Neural progenitor cell (in vitro differentiated cells): ENCODE measurements at regions not wholly inside any gene's neighbourhood (a gene's known extent, or its start where the extent isn't known, plus 50 kb on each side); places are given as distances from the start of the nearest gene placed in this dataset.

Experiments used
- DNase-seq: peaks from one replicate; pipeline ENCODE4 v3.0.0-alpha.2; 2016; ENCODE audit warnings: low spot score
- H2AFZ ChIP-seq: fragments of 200-600 bp; sonication (generic); replicated peaks from 2 replicates; pipeline ENCODE4 v1.6.1; 2016; ENCODE audit warnings: antibody characterized with exemption
- H3F3A ChIP-seq: fragments of 200-600 bp; sonication (generic); 2 replicates; pipeline ENCODE4 v1.6.1; 2016; ENCODE audit warnings: antibody characterized with exemption, low read depth
- H3K27ac ChIP-seq: fragments of 200-600 bp; sonication (generic); 2 replicates; pipeline ENCODE4 v1.5.1; 2016; ENCODE audit warnings: mild to moderate bottlenecking
- H3K27me3 ChIP-seq: fragments of 200-600 bp; sonication (generic); 2 replicates; pipeline ENCODE4 v1.6.1; 2016; ENCODE audit warnings: mild to moderate bottlenecking, moderate library complexity
- H3K36me3 ChIP-seq: fragments of 200-600 bp; sonication (generic); 2 replicates; pipeline ENCODE4 v1.5.1; 2016
- H3K4me1 ChIP-seq: fragments of 200-600 bp; sonication (generic); 2 replicates; pipeline ENCODE4 v1.6.1; 2016; ENCODE audit warnings: mixed run types
- H3K4me2 ChIP-seq: fragments of 200-600 bp; sonication (generic); 2 replicates; pipeline ENCODE4 v1.6.1; 2016
- H3K4me3 ChIP-seq: fragments of 200-600 bp; sonication (generic); 2 replicates; pipeline ENCODE4 v1.5.1; 2016
- H3K79me2 ChIP-seq: fragments of 200-600 bp; sonication (generic); 2 replicates; pipeline ENCODE4 v1.6.1; 2016; ENCODE audit warnings: low read depth
- H3K9ac ChIP-seq: fragments of 200-600 bp; sonication (generic); 2 replicates; pipeline ENCODE4 v1.6.1; 2016
- H3K9me3 ChIP-seq: fragments of 200-600 bp; sonication (generic); 2 replicates; pipeline ENCODE4 v1.5.1; 2016; ENCODE audit warnings: low read depth
- H4K20me1 ChIP-seq: fragments of 200-600 bp; sonication (generic); 2 replicates; pipeline ENCODE4 v1.6.1; 2016; ENCODE audit warnings: low read depth
- H3K27ac Mint-ChIP-seq: 3 replicates; pipeline ENCODE4 v1.8.0; 2021; ENCODE audit warnings: mixed read lengths
- H3K27me3 Mint-ChIP-seq: 2 replicates; pipeline ENCODE4 v1.8.0; 2022; ENCODE audit warnings: low read depth, mild to moderate bottlenecking, inconsistent platforms, moderate library complexity, mixed read lengths; ENCODE audit not compliant: insufficient read depth
- H3K36me3 Mint-ChIP-seq: 3 replicates; pipeline ENCODE4 v1.8.0; 2021; ENCODE audit warnings: mixed read lengths
- H3K4me1 Mint-ChIP-seq: 3 replicates; pipeline ENCODE4 v1.8.0; 2021; ENCODE audit warnings: mixed read lengths
- H3K4me3 Mint-ChIP-seq: 3 replicates; pipeline ENCODE4 v1.8.0; 2021; ENCODE audit warnings: mild to moderate bottlenecking, moderate library complexity, mixed read lengths
- H3K9me3 Mint-ChIP-seq: 3 replicates; pipeline ENCODE4 v1.8.0; 2020; ENCODE audit warnings: mixed read lengths
- CTCF ChIP-seq: fragments of 200-600 bp; sonication (generic); IDR thresholded peaks from 2 replicates; pipeline ENCODE4 v1.5.1; 2017; ENCODE audit warnings: antibody characterized with exemption, mild to moderate bottlenecking
- EZH2 ChIP-seq: fragments of 200-600 bp; sonication (generic); IDR thresholded peaks from 2 replicates; pipeline ENCODE4 v1.6.1; 2017; ENCODE audit warnings: antibody characterized with exemption, mild to moderate bottlenecking, moderate library complexity
- EZH2phosphoT487 ChIP-seq: fragments of 200-600 bp; sonication (generic); IDR thresholded peaks from 2 replicates; pipeline ENCODE4 v1.6.1; 2017; ENCODE audit warnings: antibody characterized with exemption

DNA sequence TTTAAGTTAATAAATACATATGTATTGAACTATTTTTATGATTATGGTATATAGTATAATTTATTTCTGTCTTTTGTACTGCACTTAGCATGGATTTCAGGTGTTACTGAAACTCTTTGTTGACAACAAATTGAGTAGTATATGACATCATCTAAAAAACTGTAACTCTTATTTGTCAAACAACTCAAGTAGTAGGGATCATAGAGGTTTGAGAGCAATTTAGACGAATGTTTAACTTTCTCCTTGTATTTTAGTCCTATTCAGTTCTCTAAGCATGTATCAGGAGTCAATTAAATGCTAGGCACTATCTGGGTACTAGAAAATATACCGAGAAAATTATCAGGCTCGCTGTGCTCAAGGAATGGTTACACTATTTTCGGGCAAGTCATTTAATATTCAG is 595.2 kb downstream of the METTL15 start:
- H3K4me2 ChIP-seq = no peak overlapping the region
- no peaks in the 10 kb centered on the region for H3F3A ChIP-seq
- no peaks in the 10 kb centered on the region for H3K36me3 Mint-ChIP-seq
- H3K27me3 Mint-ChIP-seq = no peaks in the 10 kb centered on the region
- no peaks in the 10 kb centered on the region for H3K27me3 ChIP-seq
- no peaks in the 10 kb centered on the region for H4K20me1 ChIP-seq
- no peak overlapping the region for H3K27ac ChIP-seq
- no peak overlapping the region for H2AFZ ChIP-seq
- H3K4me3 Mint-ChIP-seq = no peak overlapping the region
- no peak overlapping the region for H3K9ac ChIP-seq
- H3K79me2 ChIP-seq = no peaks in the 10 kb centered on the region
- no peaks in the 10 kb centered on the region for H3K4me1 Mint-ChIP-seq
- no peaks in the 10 kb centered on the region for H3K9me3 ChIP-seq
- H3K4me3 ChIP-seq = no peak overlapping the region
- no peaks in the 10 kb centered on the region for H3K36me3 ChIP-seq
- TF ChIP-seq EZH2 (no peak), EZH2phosphoT487 (no peak), CTCF (no peak)
- H3K27ac Mint-ChIP-seq = no peak overlapping the region
- no peak for DNase-seq
- no peaks in the 10 kb centered on the region for H3K4me1 ChIP-seq
- H3K9me3 Mint-ChIP-seq = no peaks in the 10 kb centered on the region

DNA sequence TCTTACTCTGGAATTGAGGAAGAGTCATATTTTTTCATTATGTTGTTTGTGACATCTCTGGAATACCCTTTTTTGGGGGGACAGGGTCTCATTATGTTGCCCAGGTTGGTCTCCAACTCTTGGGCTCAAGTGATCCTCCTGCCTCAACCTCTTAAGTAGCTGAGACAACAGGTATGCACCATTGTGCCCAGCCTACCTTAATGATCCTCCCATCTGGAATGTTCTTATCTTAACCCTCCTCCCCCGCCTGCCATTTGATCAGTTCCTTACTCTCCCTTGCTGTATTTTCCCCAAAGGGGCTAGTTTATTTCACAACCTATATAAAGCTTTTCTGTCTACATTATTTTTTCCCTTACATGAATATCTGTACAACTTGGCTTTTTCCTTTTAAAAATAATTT is 594.7 kb downstream of the METTL15 start:
- no peak for DNase-seq
- Mint-ChIP-seq H3K4me1 (no peaks in the 10 kb centered on the region), H3K27me3 (no peaks in the 10 kb centered on the region), H3K9me3 (no peaks in the 10 kb centered on the region), H3K36me3 (no peaks in the 10 kb centered on the region), H3K27ac (no peak overlapping the region), H3K4me3 (no peak overlapping the region)
- Histone ChIP-seq H4K20me1 (no peaks in the 10 kb centered on the region), H3K27ac (no peak overlapping the region), H3K36me3 (no peaks in the 10 kb centered on the region), H3F3A (no peaks in the 10 kb centered on the region), H3K9me3 (no peaks in the 10 kb centered on the region), H3K4me3 (no peak overlapping the region), H3K9ac (no peak overlapping the region), H3K4me2 (no peak overlapping the region), H3K79me2 (no peaks in the 10 kb centered on the region), H3K4me1 (no peaks in the 10 kb centered on the region), H2AFZ (no peak overlapping the region), H3K27me3 (no peaks in the 10 kb centered on the region)
- TF ChIP-seq EZH2phosphoT487 (no peak), EZH2 (no peak), CTCF (no peak)

- Histone ChIP-seq H2AFZ (no peak overlapping the region), H3K9ac (no peak overlapping the region), H3K27me3 (no peaks in the 10 kb centered on the region), H3K4me3 (no peak overlapping the region), H3K4me1 (no peaks in the 10 kb centered on the region), H3K36me3 (no peaks in the 10 kb centered on the region), H3K9me3 (no peaks in the 10 kb centered on the region), H3K79me2 (no peaks in the 10 kb centered on the region), H3K27ac (no peak overlapping the region), H3K4me2 (no peak overlapping the region), H4K20me1 (no peaks in the 10 kb centered on the region), H3F3A (no peaks in the 10 kb centered on the region)
- no peaks in the 10 kb centered on the region for H3K36me3 Mint-ChIP-seq
- DNase-seq = no peak
- H3K9me3 Mint-ChIP-seq = no peaks in the 10 kb centered on the region
- no peak for TF ChIP-seq EZH2
- TF ChIP-seq CTCF = no peak
- no peak for TF ChIP-seq EZH2phosphoT487
- H3K27ac Mint-ChIP-seq = no peak overlapping the region
- no peak overlapping the region for H3K4me3 Mint-ChIP-seq
- H3K27me3 Mint-ChIP-seq = no peaks in the 10 kb centered on the region
- H3K4me1 Mint-ChIP-seq = no peaks in the 10 kb centered on the region
Observed at GRCh38 chr11:28702450-28702790, 594.2 kb downstream of the METTL15 start.
